IMR-90 (cell line): ENCODE measurements at regions not wholly inside any gene's neighbourhood (a gene's known extent, or its start where the extent isn't known, plus 50 kb on each side); places are given as distances from the start of the nearest gene placed in this dataset.

Source experiments
- ATAC-seq: fragments of 200-7000 bp; cut with Tn5 transposase; 2 replicates; pipeline ENCODE4 v1.9.1; 2020; ENCODE audit warnings: low read depth, mild to moderate bottlenecking, moderate library complexity
- BruUV-seq: library from RNA; stranded (reverse); fragments of 400-500 nt; replicated peaks from 2 replicates; lab custom pipeline; 2021; lab: Mats Ljungman, UMichigan
- CTCF ChIA-PET: fragments of 300-600 bp; formaldehyde crosslinking; extraction: SDS; loops from one replicate; lab custom pipeline; 2021; ENCODE audit warnings: antibody characterized with exemption; lab: Yijun Ruan, JAX
- POLR2A ChIA-PET: fragments of 300-600 bp; sonication (Branson Sonifier 250); formaldehyde crosslinking; loops from one replicate; lab custom pipeline; 2022; ENCODE audit warnings: antibody characterized with exemption; ENCODE audit not compliant: unreplicated experiment; lab: Charles Lee
- DNase-seq: peaks from one replicate; pipeline ENCODE4 v3.0.0; 2013
- H2AFZ ChIP-seq: replicated peaks from 2 replicates; pipeline ENCODE3; 2013; ENCODE audit warnings: low read length, mild to moderate bottlenecking; ENCODE audit not compliant: poor library complexity
- H2AK5ac ChIP-seq: 2 replicates; pipeline ENCODE4 v1.6.1; 2013; ENCODE audit warnings: low read depth, low read length, inconsistent platforms
- H2AK9ac ChIP-seq: replicated peaks from 2 replicates; pipeline ENCODE3; 2013; ENCODE audit warnings: mild to moderate bottlenecking, low read depth, low read length, moderate library complexity; ENCODE audit not compliant: poor library complexity
- H2BK120ac ChIP-seq: 2 replicates; pipeline ENCODE4 v1.6.1; 2013; ENCODE audit warnings: low read depth, low read length, inconsistent platforms
- H2BK15ac ChIP-seq: 3 replicates; pipeline ENCODE4 v1.6.1; 2013; ENCODE audit warnings: low read depth, low read length, inconsistent platforms
- H2BK20ac ChIP-seq: 2 replicates; pipeline ENCODE4 v1.6.1; 2013; ENCODE audit warnings: low read depth, mild to moderate bottlenecking, inconsistent platforms, low read length, moderate library complexity
- H2BK5ac ChIP-seq: 2 replicates; pipeline ENCODE4 v1.6.1; 2013; ENCODE audit warnings: mild to moderate bottlenecking, low read depth, low read length, inconsistent platforms; ENCODE audit not compliant: poor library complexity, severe bottlenecking
- H3K14ac ChIP-seq: replicated peaks from 2 replicates; pipeline ENCODE4 v1.6.1; 2013; ENCODE audit warnings: low read depth, low read length, inconsistent platforms
- H3K18ac ChIP-seq: 2 replicates; pipeline ENCODE4 v1.6.1; 2013; ENCODE audit warnings: low read depth, low read length, control low read depth
- H3K23ac ChIP-seq: 2 replicates; pipeline ENCODE4 v1.6.1; 2013; ENCODE audit warnings: low read depth, low read length, inconsistent platforms
- H3K27ac ChIP-seq: 2 replicates; pipeline ENCODE4 v1.5.1; 2013; ENCODE audit warnings: mild to moderate bottlenecking, control low read depth, low read length; ENCODE audit not compliant: insufficient read depth
- H3K27me3 ChIP-seq: 2 replicates; pipeline ENCODE4 v1.6.1; 2013; ENCODE audit warnings: low read length; ENCODE audit not compliant: control insufficient read depth, insufficient read depth
- H3K36me3 ChIP-seq: 2 replicates; pipeline ENCODE4 v1.6.1; 2013; ENCODE audit warnings: low read length, mixed read lengths; ENCODE audit not compliant: control insufficient read depth, insufficient read depth
- H3K4ac ChIP-seq: 2 replicates; pipeline ENCODE4 v1.6.1; 2013; ENCODE audit warnings: low read depth, low read length, inconsistent platforms
- H3K4me1 ChIP-seq: 2 replicates; pipeline ENCODE4 v1.6.1; 2013; ENCODE audit warnings: low read length, mixed read lengths; ENCODE audit not compliant: control insufficient read depth, insufficient read depth
- H3K4me2 ChIP-seq: 2 replicates; pipeline ENCODE4 v1.6.1; 2013; ENCODE audit warnings: low read depth, mild to moderate bottlenecking, control low read depth, low read length, moderate library complexity
- H3K4me3 ChIP-seq: 2 replicates; pipeline ENCODE4 v1.5.1; 2013; ENCODE audit warnings: low read depth, mild to moderate bottlenecking, control low read depth, low read length, moderate library complexity; ENCODE audit not compliant: insufficient read depth
- H3K56ac ChIP-seq: 2 replicates; pipeline ENCODE4 v1.6.1; 2013; ENCODE audit warnings: low read length, inconsistent platforms; ENCODE audit not compliant: insufficient read depth; ENCODE audit errors: extremely low read depth
- H3K79me1 ChIP-seq, 2 experiments: 2 replicates each; pipeline ENCODE4 v1.6.1; 2013; ENCODE audit warnings: low read length in 2 of 2, inconsistent platforms in 1 of 2, low read depth in 1 of 2
- H3K9ac ChIP-seq: 2 replicates; pipeline ENCODE4 v1.6.1; 2013; ENCODE audit warnings: low read depth, low read length, control low read depth
- H3K9me1 ChIP-seq: 2 replicates; pipeline ENCODE4 v1.6.1; 2013; ENCODE audit warnings: low read length, inconsistent platforms; ENCODE audit not compliant: insufficient read depth
- H3K9me3 ChIP-seq: 2 replicates; pipeline ENCODE4 v1.6.1; 2013; ENCODE audit warnings: low read length; ENCODE audit not compliant: control insufficient read depth, insufficient read depth
- H4K20me1 ChIP-seq: 2 replicates; pipeline ENCODE4 v1.6.1; 2013; ENCODE audit warnings: low read length, inconsistent platforms; ENCODE audit not compliant: insufficient read depth
- H4K5ac ChIP-seq: 2 replicates; pipeline ENCODE4 v1.6.1; 2013; ENCODE audit warnings: mild to moderate bottlenecking, low read depth, low read length, control low read depth
- H4K8ac ChIP-seq, 2 experiments: 2 replicates each; pipeline ENCODE4 v1.6.1; 2013; ENCODE audit warnings: low read depth in 2 of 2, low read length in 2 of 2, control low read depth in 1 of 2, inconsistent platforms in 1 of 2
- H4K91ac ChIP-seq: 2 replicates; pipeline ENCODE4 v1.6.1; 2013; ENCODE audit warnings: low read depth, low read length, inconsistent platforms; ENCODE audit not compliant: insufficient read depth
- BHLHE40 ChIP-seq: fragments of 150-350 bp; IDR thresholded peaks from 2 replicates; pipeline ENCODE4 v1.6.1; 2016; ENCODE audit warnings: mild to moderate bottlenecking, low read depth, low read length
- CEBPB ChIP-seq: IDR thresholded peaks from 2 replicates; pipeline ENCODE4 v1.6.1; 2012; ENCODE audit warnings: low read depth, low read length, improper control_type of control experiment
- CHD1 ChIP-seq: IDR thresholded peaks from 2 replicates; pipeline ENCODE4 v1.6.1; 2012; ENCODE audit warnings: low read depth, low read length, improper control_type of control experiment
- CTCF ChIP-seq: conservative IDR thresholded peaks from 2 replicates; pipeline ENCODE4 v1.5.1; 2012; ENCODE audit warnings: mild to moderate bottlenecking, low read depth, low read length, improper control_type of control experiment
- ELK1 ChIP-seq: fragments of 150-350 bp; IDR thresholded peaks from 2 replicates; pipeline ENCODE4 v1.6.1; 2016; ENCODE audit warnings: low read depth, mild to moderate bottlenecking, low read length, moderate library complexity, borderline replicate concordance
- FOS ChIP-seq: fragments of 150-350 bp; IDR thresholded peaks from 2 replicates; pipeline ENCODE4 v1.6.1; 2016; ENCODE audit warnings: low read depth, low read length
- MAFK ChIP-seq: IDR thresholded peaks from 2 replicates; pipeline ENCODE4 v1.6.1; 2012; ENCODE audit warnings: low read depth, low read length, improper control_type of control experiment
- MAZ ChIP-seq: IDR thresholded peaks from 2 replicates; pipeline ENCODE4 v1.6.1; 2012; ENCODE audit warnings: low read depth, mild to moderate bottlenecking, low read length, improper control_type of control experiment, moderate library complexity, borderline replicate concordance
- MXI1 ChIP-seq: IDR thresholded peaks from 2 replicates; pipeline ENCODE4 v1.6.1; 2012; ENCODE audit warnings: low read depth, mild to moderate bottlenecking, low read length, moderate library complexity, borderline replicate concordance
- NFE2L2 ChIP-seq: fragments of 150-350 bp; IDR thresholded peaks from 2 replicates; pipeline ENCODE4 v1.6.1; 2016; ENCODE audit warnings: low read depth, mild to moderate bottlenecking, low read length
- POLR2A ChIP-seq: IDR thresholded peaks from 2 replicates; pipeline ENCODE4 v1.6.1; 2012; ENCODE audit warnings: mild to moderate bottlenecking, low read depth, low read length
- RAD21 ChIP-seq: IDR thresholded peaks from 2 replicates; pipeline ENCODE4 v1.6.1; 2012; ENCODE audit warnings: low read length, improper control_type of control experiment
- RCOR1 ChIP-seq: IDR thresholded peaks from 2 replicates; pipeline ENCODE4 v1.6.1; 2012; ENCODE audit warnings: mild to moderate bottlenecking, low read length, improper control_type of control experiment; ENCODE audit not compliant: insufficient replicate concordance
- SMC3 ChIP-seq: fragments of 150-350 bp; IDR thresholded peaks from 2 replicates; pipeline ENCODE4 v1.6.1; 2016; ENCODE audit warnings: low read depth, mild to moderate bottlenecking, antibody characterized with exemption, low read length, moderate library complexity
- USF2 ChIP-seq: fragments of 150-350 bp; IDR thresholded peaks from 2 replicates; pipeline ENCODE4 v1.6.1; 2017; ENCODE audit warnings: mild to moderate bottlenecking, antibody characterized with exemption, low read length, low read depth
- WGBS, 2 experiments: methylation state at CpG; one replicate each; pipeline versions ENCODE4 v1.1.5 to v1.1.7; 2013; ENCODE audit warnings: missing lambda C conversion rate in 2 of 2; ENCODE audit not compliant: insufficient read length in 1 of 2; ENCODE audit errors: extremely low coverage in 2 of 2; 5-methylcytosine and 5-hydroxymethylcytosine counted together
- dilution Hi-C: fragments of 300-500 bp; cut with HindIII; formaldehyde crosslinking; loops from one replicate; pipeline ENCODE4 v1.14.3; 2018; ENCODE audit warnings: low sequenced_read_pairs; ENCODE audit not compliant: unreplicated experiment
- in situ Hi-C: fragments of 300-500 bp; cut with MboI; formaldehyde crosslinking; loops from 3 replicates; pipeline ENCODE4 v1.14.3; 2019; ENCODE audit warnings: low sequenced_read_pairs, inconsistent platforms, mixed read lengths
- intact Hi-C: fragments of 100-400 bp; cut with micrococcal nuclease; formaldehyde crosslinking; loops from 2 replicates; pipeline ENCODE4 v1.10.0; 2022

- Histone ChIP-seq H4K20me1 (no peaks in the 10 kb centered on the region), H3K4ac (no peak overlapping the region), H2AK9ac (peak overlapping the region; percentile 55), H2AFZ (no peak overlapping the region), H4K91ac (no peak overlapping the region), H3K56ac (no peak overlapping the region), H3K9me3 (peaks cover 48% of the 10 kb centered on the region), H3K4me1 (no peaks in the 10 kb centered on the region), H3K36me3 (no peaks in the 10 kb centered on the region), H3K4me3 (no peak overlapping the region), H3K23ac (no peak overlapping the region), H3K27me3 (no peaks in the 10 kb centered on the region), H3K18ac (no peak overlapping the region), H3K27ac (no peak overlapping the region), H2AK5ac (no peak overlapping the region), H4K5ac (no peak overlapping the region), H2BK5ac (no peak overlapping the region), H3K9ac (no peak overlapping the region), H3K14ac (no peak overlapping the region), H2BK20ac (no peak overlapping the region), H3K9me1 (no peaks in the 10 kb centered on the region), H3K79me1 (no peaks in the 10 kb centered on the region), H2BK120ac (no peak overlapping the region), H4K8ac (no peak overlapping the region), H2BK15ac (no peak overlapping the region), H3K4me2 (no peak overlapping the region)
- in situ Hi-C loops (no loop called here), dilution Hi-C loops (no loop called here), intact Hi-C loops (no loop called here)
- POLR2A ChIA-PET = no interaction called here
- WGBS, 2 experiments = 70% methylated on average over 18 of the region's 43 CpGs; no CpG with 5 or more reads in 1 of the 2 experiments
- CTCF ChIA-PET = no interaction called here
- ATAC-seq (no peak), DNase-seq (no peak)
- no TSS peak for BruUV-seq
- TF ChIP-seq CHD1 (no peak), CTCF (no peak), USF2 (no peak), RAD21 (no peak), CEBPB (no peak), MAFK (no peak), BHLHE40 (no peak), ELK1 (no peak), RCOR1 (no peak), NFE2L2 (no peak), FOS (no peak), SMC3 (no peak), MXI1 (no peak), MAZ (no peak), POLR2A (no peak)
Observed at GRCh38 chr10:131519723-131520605, 208.4 kb upstream of the TCERG1L start.
